ENCODE measurements at regions not wholly inside any gene's neighbourhood (a gene's known extent, or its start where the extent isn't known, plus 50 kb on each side); places are given as distances from the start of the nearest gene placed in this dataset.

- TF ChIP-seq CTCF (conservative IDR thresholded peaks at IDR 0.05 in 1 of 2, IDR thresholded peaks at IDR 0.05 in 1 of 2; ENCODE audit: low read depth in 1 of 2, low read length in 2 of 2) (no peak), EZH2 (IDR thresholded peaks at IDR 0.05; ENCODE audit: low read length, missing control alignments) (no peak)
These were observed 203.2 kb upstream of the SMLR1 start for GRCh38 chr6:130624046-130624445.
